Right lobe of liver (tissue), 6 donors: ENCODE measurements at regions not wholly inside any gene's neighbourhood (a gene's known extent, or its start where the extent isn't known, plus 50 kb on each side); places are given as distances from the start of the nearest gene placed in this dataset.

Source experiments
- ATAC-seq, 4 donors: fragments of 200-7000 bp; cut with Tn5 transposase; one replicate each; pipeline ENCODE4 v1.9.1; 2020; ENCODE audit warnings: mild to moderate bottlenecking in 4 of 4, moderate library complexity in 4 of 4
- DNase-seq, 3 donors: peaks; one replicate each; pipeline ENCODE4 v3.0.0-alpha.2; 2020
- H3K27ac ChIP-seq, 3 donors: fragments of 200-600 bp; one replicate each; pipeline ENCODE4 v1.8.0; 2022
- H3K27me3 ChIP-seq, 2 donors: fragments of 200-600 bp; one replicate each; pipeline ENCODE4 v1.8.0; 2022
- H3K36me3 ChIP-seq, 4 donors: fragments of 200-600 bp; sonication (generic) in 1 of 4; one replicate each; pipeline versions ENCODE4 v1.5.1 to v1.8.0; 2017 to 2022; ENCODE audit warnings: control low read depth in 1 of 4
- H3K4me1 ChIP-seq, 4 donors: fragments of 200-600 bp; sonication (generic) in 1 of 4; one replicate each; pipeline versions ENCODE4 v1.5.1 to v1.8.0; 2017 to 2022; ENCODE audit warnings: control low read depth in 1 of 4
- H3K4me3 ChIP-seq, 3 donors: fragments of 200-600 bp; one replicate each; pipeline ENCODE4 v1.8.0; 2022
- H3K9me3 ChIP-seq, 4 donors: fragments of 200-600 bp; sonication (generic) in 1 of 4; one replicate each; pipeline versions ENCODE4 v1.5.1 to v1.8.0; 2017 to 2022; ENCODE audit warnings: control low read depth in 1 of 4
- POLR2A ChIP-seq: fragments of 450-650 bp; IDR thresholded peaks from one replicate; pipeline ENCODE4 v1.6.1; 2017; ENCODE audit warnings: antibody characterized with exemption, mild to moderate bottlenecking
- WGBS: methylation state at CpG from one replicate; pipeline ENCODE4 v1.1.6; 2018; ENCODE audit warnings: low coverage, low lambda C conversion rate; ENCODE audit not compliant: insufficient coverage; ENCODE audit errors: missing lambda C conversion rate; 5-methylcytosine and 5-hydroxymethylcytosine counted together
- intact Hi-C, 2 donors: fragments of 100-400 bp; cut with DNase I; formaldehyde crosslinking; loops; one replicate each; pipeline versions ENCODE4 v1.11.2 to v1.14.1; 2022
- TF ChIP-seq, protein P1 (sequence below), 4 donors: fragments of 200-600 bp in 3 of 4; fragments of 450-650 bp in 1 of 4; IDR thresholded peaks; one replicate each; pipeline versions ENCODE4 v1.5.1 to v1.8.0; 2016 to 2022; ENCODE audit warnings: antibody characterized with exemption in 4 of 4, mild to moderate bottlenecking in 2 of 4
- donor health status: DM: no; HTN: yes; CAD: no.
- donor health status: DM: no; HTN: no; CAD: no.
- donor health status: DM: no; HTN: no; CAD: no.
- donor health status: DM: no; HTN: yes; CAD: no.
- donor health status: DM: no; HTN: yes; CAD: no.

DNA sequence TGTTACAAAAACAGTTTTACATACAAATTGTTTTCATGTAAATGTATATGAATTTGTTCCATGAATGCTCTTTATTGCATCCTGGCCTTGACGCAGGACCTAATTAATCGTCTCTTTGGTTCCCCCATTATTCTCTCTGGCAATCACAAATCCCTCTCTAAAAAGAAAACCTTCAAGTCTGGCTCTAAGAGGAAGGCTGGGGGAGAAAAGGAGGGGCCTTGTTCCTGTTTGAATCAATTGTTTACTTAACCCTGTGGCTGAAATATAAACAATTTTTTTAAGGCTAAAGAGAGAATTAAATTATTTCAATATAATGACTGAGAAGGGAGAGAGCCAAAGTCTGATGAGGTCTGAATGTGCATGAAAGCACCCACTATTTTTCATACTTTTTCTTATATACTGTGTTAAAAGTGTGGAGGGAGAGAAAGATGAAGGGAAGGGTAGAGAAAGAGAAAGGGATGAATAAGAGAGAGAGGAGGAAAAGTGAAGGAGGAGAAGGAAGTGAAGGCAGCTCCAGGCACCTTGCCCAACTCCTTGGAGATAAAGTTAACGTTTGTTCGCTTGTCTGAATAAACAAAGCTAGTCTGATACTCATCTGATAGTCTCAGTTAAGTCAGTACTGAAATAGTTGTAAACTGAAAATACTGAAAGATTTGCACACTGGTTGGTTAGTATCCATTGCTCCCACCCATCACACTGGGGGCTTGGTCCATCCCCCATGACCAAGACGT lies 116.4 kb upstream of the SPDL1 start:
- H3K27me3 ChIP-seq = no peaks in the 10 kb centered on the region
- H3K27ac ChIP-seq = no peak overlapping the region
- 26% methylated on average over 5 of the region's 5 CpGs for WGBS
- no peaks in the 10 kb centered on the region for H3K9me3 ChIP-seq
- no peak for ATAC-seq
- no peaks in the 10 kb centered on the region for H3K36me3 ChIP-seq
- no peak for DNase-seq
- no peaks in the 10 kb centered on the region for H3K4me1 ChIP-seq
- H3K4me3 ChIP-seq = no peak overlapping the region
- intact Hi-C loops = no loop called here
- TF ChIP-seq, protein P1, sequence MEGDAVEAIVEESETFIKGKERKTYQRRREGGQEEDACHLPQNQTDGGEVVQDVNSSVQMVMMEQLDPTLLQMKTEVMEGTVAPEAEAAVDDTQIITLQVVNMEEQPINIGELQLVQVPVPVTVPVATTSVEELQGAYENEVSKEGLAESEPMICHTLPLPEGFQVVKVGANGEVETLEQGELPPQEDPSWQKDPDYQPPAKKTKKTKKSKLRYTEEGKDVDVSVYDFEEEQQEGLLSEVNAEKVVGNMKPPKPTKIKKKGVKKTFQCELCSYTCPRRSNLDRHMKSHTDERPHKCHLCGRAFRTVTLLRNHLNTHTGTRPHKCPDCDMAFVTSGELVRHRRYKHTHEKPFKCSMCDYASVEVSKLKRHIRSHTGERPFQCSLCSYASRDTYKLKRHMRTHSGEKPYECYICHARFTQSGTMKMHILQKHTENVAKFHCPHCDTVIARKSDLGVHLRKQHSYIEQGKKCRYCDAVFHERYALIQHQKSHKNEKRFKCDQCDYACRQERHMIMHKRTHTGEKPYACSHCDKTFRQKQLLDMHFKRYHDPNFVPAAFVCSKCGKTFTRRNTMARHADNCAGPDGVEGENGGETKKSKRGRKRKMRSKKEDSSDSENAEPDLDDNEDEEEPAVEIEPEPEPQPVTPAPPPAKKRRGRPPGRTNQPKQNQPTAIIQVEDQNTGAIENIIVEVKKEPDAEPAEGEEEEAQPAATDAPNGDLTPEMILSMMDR (IDR thresholded peaks at IDR 0.05) = no peak
- no peak for TF ChIP-seq POLR2A

DNA sequence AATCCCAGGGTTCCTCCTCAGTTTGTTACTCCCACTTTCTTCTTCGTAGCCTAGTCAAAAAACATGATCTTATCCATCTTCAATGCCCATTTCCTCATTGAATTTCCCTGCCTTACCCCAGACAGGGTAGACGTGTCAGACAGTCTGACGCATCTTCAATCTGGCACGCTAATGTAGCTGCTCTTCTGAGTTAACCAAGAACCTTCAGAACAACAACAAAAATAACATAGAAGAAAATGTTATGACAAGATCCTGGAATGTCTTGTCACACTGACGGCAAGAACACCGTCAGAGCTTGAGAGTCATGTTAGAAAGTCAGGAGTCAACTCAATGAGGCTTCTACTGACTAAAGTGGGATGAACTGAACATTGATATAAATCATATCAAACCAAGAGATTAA lies 122.7 kb upstream of the SPDL1 start:
- Histone ChIP-seq H3K27ac (no peak overlapping the region), H3K4me3 (no peak overlapping the region), H3K4me1 (no peaks in the 10 kb centered on the region), H3K36me3 (no peaks in the 10 kb centered on the region), H3K27me3 (no peaks in the 10 kb centered on the region), H3K9me3 (no peaks in the 10 kb centered on the region)
- TF ChIP-seq POLR2A = no peak
- TF ChIP-seq, protein P1 (IDR thresholded peaks at IDR 0.05) = no peak
- DNase-seq (no peak), ATAC-seq (no peak)
- intact Hi-C loops = no loop called here
- whole genome bisulfite sequencing = 60% methylated on average over 6 of the region's 6 CpGs

DNA sequence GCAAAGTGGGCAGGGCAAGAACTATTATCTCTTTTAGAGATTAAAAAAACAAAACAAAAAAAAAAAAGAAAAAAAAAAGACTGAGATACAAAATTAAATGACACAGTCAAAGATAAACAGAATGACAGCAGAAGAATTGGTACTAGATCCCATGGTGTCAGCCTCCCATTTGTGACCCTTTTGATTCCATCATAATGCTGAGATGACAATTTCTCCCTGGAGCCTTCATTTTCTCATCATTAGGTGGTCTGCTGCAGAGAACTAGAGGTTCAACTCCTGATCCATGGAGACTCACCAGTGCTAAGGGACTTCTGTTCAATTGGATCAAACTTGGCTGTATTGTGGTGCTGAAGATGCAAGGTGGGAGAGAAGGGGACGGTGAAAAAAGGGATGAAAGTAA lies 123.5 kb upstream of the SPDL1 start:
- no peak for ATAC-seq
- TF ChIP-seq, protein P1 (IDR thresholded peaks at IDR 0.05) = no peak
- no peak for TF ChIP-seq POLR2A
- intact Hi-C loops = no loop called here
- 35% methylated on average over 1 of the region's 1 CpG for WGBS
- Histone ChIP-seq H3K27me3 (no peaks in the 10 kb centered on the region), H3K27ac (no peak overlapping the region), H3K4me1 (no peaks in the 10 kb centered on the region), H3K9me3 (no peaks in the 10 kb centered on the region), H3K36me3 (no peaks in the 10 kb centered on the region), H3K4me3 (no peak overlapping the region)
- DNase-seq = no peak

DNA sequence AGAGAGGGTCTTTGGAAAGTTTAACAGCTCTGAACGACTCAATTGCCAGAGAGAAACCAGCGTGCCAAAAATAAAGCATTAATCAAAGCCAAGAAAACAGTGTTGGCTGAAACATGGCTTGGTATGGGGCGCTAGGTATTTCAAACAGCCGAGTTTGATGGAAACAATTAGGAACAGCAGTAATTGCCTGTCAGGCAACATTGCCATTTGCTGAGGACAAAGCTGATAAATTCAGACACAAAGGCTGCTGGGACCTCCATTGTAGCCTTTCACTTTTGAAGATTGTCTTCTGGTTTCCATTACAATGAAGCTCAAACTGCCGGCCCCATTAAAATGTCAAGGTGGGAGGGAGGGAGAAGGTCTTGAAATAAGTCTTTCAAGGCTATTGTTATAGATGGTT lies 125.4 kb upstream of the SPDL1 start:
- DNase-seq (no peak), ATAC-seq (no peak)
- H3K27me3 ChIP-seq = no peaks in the 10 kb centered on the region
- H3K36me3 ChIP-seq = no peaks in the 10 kb centered on the region
- WGBS = 36% methylated on average over 5 of the region's 5 CpGs
- H3K27ac ChIP-seq = no peak overlapping the region
- no peaks in the 10 kb centered on the region for H3K4me1 ChIP-seq
- intact Hi-C loops = no loop called here
- no peak for TF ChIP-seq POLR2A
- TF ChIP-seq, protein P1 (IDR thresholded peaks at IDR 0.05) = no peak
- no peaks in the 10 kb centered on the region for H3K9me3 ChIP-seq
- H3K4me3 ChIP-seq = no peak overlapping the region

DNA sequence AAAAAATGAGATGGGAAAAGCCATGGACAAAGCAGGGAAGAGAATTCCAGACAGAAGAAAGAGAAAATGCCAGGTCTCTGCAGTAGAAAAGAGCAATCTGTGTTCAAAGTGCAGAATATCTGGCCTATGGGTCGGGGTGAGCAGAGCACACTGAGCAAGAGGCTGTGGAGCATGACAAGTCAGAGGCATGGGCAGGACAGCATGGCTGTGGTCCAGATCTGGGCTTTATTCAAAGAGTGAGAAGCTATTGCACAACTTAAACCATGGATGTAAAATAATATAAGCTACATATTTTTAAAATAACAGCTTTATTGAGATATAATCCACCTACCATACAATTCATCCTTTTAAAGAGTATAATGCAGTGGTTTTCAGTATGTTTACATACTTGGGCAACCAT lies 133.1 kb upstream of the SPDL1 start:
- TF ChIP-seq POLR2A = no peak
- TF ChIP-seq, protein P1 (IDR thresholded peaks at IDR 0.05) = no peak
- Histone ChIP-seq H3K27ac (no peak overlapping the region), H3K4me1 (no peaks in the 10 kb centered on the region), H3K36me3 (no peaks in the 10 kb centered on the region), H3K27me3 (no peaks in the 10 kb centered on the region), H3K9me3 (no peaks in the 10 kb centered on the region), H3K4me3 (no peak overlapping the region)
- no CpG with 5 or more reads among the region's 1 CpG for WGBS
- intact Hi-C loops = no loop called here
- no peak for DNase-seq
- ATAC-seq = peak in 1 of 4 donors; percentile 42
